Nephron (organoid): ENCODE measurements at regions not wholly inside any gene's neighbourhood (a gene's known extent, or its start where the extent isn't known, plus 50 kb on each side); places are given as distances from the start of the nearest gene placed in this dataset.

Experiments used
- H3K27ac Mint-ChIP-seq, 3 experiments: 2 replicates each; pipeline ENCODE4 v1.8.0; 2020; ENCODE audit warnings: mixed read lengths in 3 of 3, mild to moderate bottlenecking in 2 of 3, moderate library complexity in 1 of 3
- H3K27me3 Mint-ChIP-seq: 2 replicates; pipeline ENCODE4 v1.8.0; 2021; ENCODE audit warnings: low read depth, mild to moderate bottlenecking, moderate library complexity, mixed read lengths
- H3K36me3 Mint-ChIP-seq: 2 replicates; pipeline ENCODE4 v1.8.0; 2020; ENCODE audit warnings: low read depth, mixed read lengths
- H3K4me1 Mint-ChIP-seq: 2 replicates; pipeline ENCODE4 v1.8.0; 2020; ENCODE audit warnings: mixed read lengths
- H3K4me3 Mint-ChIP-seq, 3 experiments: 2 replicates each; pipeline ENCODE4 v1.8.0; 2020; ENCODE audit warnings: mild to moderate bottlenecking in 3 of 3, mixed read lengths in 3 of 3, moderate library complexity in 2 of 3
- H3K9me3 Mint-ChIP-seq: 2 replicates; pipeline ENCODE4 v1.8.0; 2020; ENCODE audit warnings: mixed read lengths
- CTCF ChIP-seq, 3 experiments: fragments of 200-600 bp; sonication (generic); IDR thresholded peaks; one replicate each; pipeline ENCODE4 v1.5.0; 2021; ENCODE audit warnings: antibody characterized with exemption in 3 of 3; ENCODE audit not compliant: unreplicated experiment in 3 of 3

DNA sequence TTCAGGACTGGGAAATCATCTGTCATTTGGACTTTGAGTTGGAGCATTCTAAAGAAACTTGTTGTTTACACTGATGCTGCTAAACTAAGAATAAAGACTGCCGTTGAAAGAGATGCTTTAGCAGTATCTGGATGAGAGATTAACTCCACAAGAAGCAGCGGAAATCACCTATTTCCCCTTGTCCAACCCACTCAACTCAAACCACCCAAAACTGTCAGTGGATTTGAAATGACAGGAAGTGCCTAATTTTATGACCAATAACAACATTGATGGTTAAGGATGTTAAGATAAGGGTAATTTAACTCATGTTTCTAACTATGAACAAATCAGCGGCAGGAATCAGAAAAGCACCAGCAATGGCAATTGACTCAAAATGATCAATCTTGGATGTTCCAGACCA, 110.8 kb upstream of the NR2F2 start:
- Mint-ChIP-seq H3K9me3 (no peaks in the 10 kb centered on the region), H3K27ac (no peak overlapping the region), H3K36me3 (peaks cover 55% of the 10 kb centered on the region), H3K4me3 (no peak overlapping the region), H3K27me3 (no peaks in the 10 kb centered on the region), H3K4me1 (peaks cover 8% of the 10 kb centered on the region)
- TF ChIP-seq CTCF (IDR thresholded peaks at IDR 0.05; ENCODE audit: unreplicated experiment in 3 of 3), result no peak

DNA sequence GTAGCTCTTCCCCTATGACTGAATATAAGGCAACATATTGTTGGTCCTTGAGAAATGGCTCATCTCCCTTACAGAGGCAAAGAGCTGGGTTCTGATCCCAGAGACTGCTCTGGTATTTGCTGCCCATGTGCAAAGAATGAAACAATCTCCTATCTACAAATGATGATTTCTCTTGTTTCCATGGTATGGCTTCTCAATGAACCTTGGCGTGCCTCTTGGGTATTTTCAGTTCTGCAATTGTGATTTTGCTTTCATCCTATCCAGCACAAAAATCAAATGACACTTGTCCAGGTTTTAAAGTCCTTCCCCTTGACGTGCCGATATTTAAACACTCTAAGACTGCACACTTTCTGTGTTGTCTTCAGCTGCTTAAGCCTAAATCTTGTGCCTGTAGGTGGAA, 109.8 kb upstream of the NR2F2 start:
- H3K27ac Mint-ChIP-seq, result no peak overlapping the region
- no peak overlapping the region for H3K4me3 Mint-ChIP-seq
- no peaks in the 10 kb centered on the region for H3K27me3 Mint-ChIP-seq
- no peak for TF ChIP-seq CTCF (IDR thresholded peaks at IDR 0.05; ENCODE audit: unreplicated experiment in 3 of 3)
- H3K4me1 Mint-ChIP-seq, result peaks cover 10% of the 10 kb centered on the region
- H3K36me3 Mint-ChIP-seq, result peaks cover 58% of the 10 kb centered on the region
- H3K9me3 Mint-ChIP-seq, result no peaks in the 10 kb centered on the region

DNA sequence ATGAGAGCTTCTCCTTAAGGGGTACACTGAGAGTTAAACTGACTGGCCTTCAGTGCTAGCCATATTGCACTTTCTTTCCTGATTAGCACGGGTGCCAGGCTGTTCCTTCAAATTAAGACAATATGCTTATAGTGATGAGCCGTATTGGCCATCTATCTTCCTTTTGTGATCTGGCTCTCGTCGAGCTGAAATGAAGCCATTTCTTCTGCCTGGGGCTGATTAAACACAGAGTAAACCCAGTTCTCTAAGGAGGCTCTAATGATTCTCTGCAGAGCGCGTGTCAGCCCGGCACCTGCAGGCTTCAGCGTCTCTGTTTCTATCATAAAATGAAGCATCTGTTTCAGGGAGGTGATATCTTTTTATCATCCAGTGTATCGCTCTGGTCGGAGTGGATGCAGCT, 107.5 kb upstream of the NR2F2 start:
- no peak for TF ChIP-seq CTCF (IDR thresholded peaks at IDR 0.05; ENCODE audit: unreplicated experiment in 3 of 3)
- H3K4me3 Mint-ChIP-seq, result no peak overlapping the region

GRCh38 chr15:96223939-96224338, 106.6 kb upstream of the NR2F2 start:
- H3K27me3 Mint-ChIP-seq, result no peaks in the 10 kb centered on the region

More for the DNA sequence above, 107.5 kb upstream of the NR2F2 start:
- no peak overlapping the region for H3K27ac Mint-ChIP-seq
- no peaks in the 10 kb centered on the region for H3K9me3 Mint-ChIP-seq
- peaks cover 43% of the 10 kb centered on the region for H3K36me3 Mint-ChIP-seq
- H3K4me1 Mint-ChIP-seq, result peaks cover 28% of the 10 kb centered on the region
- H3K27me3 Mint-ChIP-seq, result no peaks in the 10 kb centered on the region

GRCh38 chr15:96225642-96226259, 104.7 kb upstream of the NR2F2 start:
- Mint-ChIP-seq H3K36me3 (peaks cover 24% of the 10 kb centered on the region), H3K9me3 (no peaks in the 10 kb centered on the region), H3K4me1 (peaks cover 23% of the 10 kb centered on the region), H3K27ac (no peak overlapping the region), H3K27me3 (no peaks in the 10 kb centered on the region), H3K4me3 (no peak overlapping the region)
- TF ChIP-seq CTCF (IDR thresholded peaks at IDR 0.05; ENCODE audit: unreplicated experiment in 3 of 3), result no peak

More at GRCh38 chr15:96223939-96224338, 106.6 kb upstream of the NR2F2 start:
- Mint-ChIP-seq H3K4me3 (no peak overlapping the region), H3K4me1 (peaks cover 25% of the 10 kb centered on the region), H3K27ac (peak overlapping the region in 1 of 3 experiments; percentile 11), H3K36me3 (peaks cover 38% of the 10 kb centered on the region), H3K9me3 (no peaks in the 10 kb centered on the region)
- no peak for TF ChIP-seq CTCF (IDR thresholded peaks at IDR 0.05; ENCODE audit: unreplicated experiment in 3 of 3)

GRCh38 chr15:96230526-96231181, 99.8 kb upstream of the NR2F2 start:
- Mint-ChIP-seq H3K4me3 (no peak overlapping the region), H3K27me3 (no peaks in the 10 kb centered on the region), H3K9me3 (no peaks in the 10 kb centered on the region), H3K36me3 (peaks cover 30% of the 10 kb centered on the region), H3K27ac (no peak overlapping the region), H3K4me1 (peaks cover 27% of the 10 kb centered on the region)
- TF ChIP-seq CTCF (IDR thresholded peaks at IDR 0.05; ENCODE audit: unreplicated experiment in 3 of 3), result no peak
